ENCODE measurements at regions not wholly inside any gene's neighbourhood (a gene's known extent, or its start where the extent isn't known, plus 50 kb on each side); places are given as distances from the start of the nearest gene placed in this dataset.

DNA sequence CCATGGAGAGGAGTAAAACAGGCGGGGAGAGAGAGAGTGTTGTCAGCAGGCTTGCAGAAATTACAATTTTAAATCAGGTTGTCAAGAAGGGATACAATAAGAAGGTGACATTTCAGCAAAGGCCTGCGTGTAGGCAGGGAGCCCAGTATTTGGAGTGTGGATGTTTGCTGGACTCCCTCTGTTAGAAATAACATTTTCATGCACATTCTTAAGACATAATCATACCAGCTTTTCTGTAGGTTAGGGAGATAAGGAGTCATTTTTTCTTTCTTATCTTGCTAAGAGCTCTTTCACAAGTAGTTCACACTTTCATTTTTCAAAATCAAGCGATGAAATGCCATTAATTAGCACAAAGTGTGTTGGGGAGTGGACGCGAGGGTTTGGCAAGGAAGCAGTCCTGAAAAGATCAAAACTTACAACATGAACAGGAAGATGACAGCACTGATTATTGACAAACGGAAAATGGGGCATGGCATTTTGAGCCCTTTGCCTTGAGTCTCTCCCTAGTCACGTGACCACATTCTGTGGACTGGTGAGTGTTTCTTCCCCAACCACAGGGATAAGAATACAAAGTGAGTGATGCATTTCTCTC is 160.2 kb downstream of the DAD1 start:
- no peak overlapping the region for H2AFZ ChIP-seq (ENCODE audit: low read depth, low read length, poor library complexity, severe bottlenecking)
- H3K79me2 ChIP-seq (ENCODE audit: insufficient read depth, low read length), result no peaks in the 10 kb centered on the region
- ChIA-PET CTCF (no interaction called here), POLR2A (no interaction called here), RAD21 (ENCODE audit: low non-redundant PET in 1 of 2, low total read pairs in 2 of 2, uncharacterized antibody in 2 of 2, unreplicated experiment in 2 of 2) (no interaction called here)
- no peaks in the 10 kb centered on the region for H4K20me1 ChIP-seq (ENCODE audit: insufficient read depth)
- BruUV-seq (replicated peaks), result no TSS peak
- DNase-seq (ENCODE audit: low read depth, low spot score), result no peak
- ATAC-seq, result no peak
- H3K27me3 ChIP-seq (ENCODE audit: insufficient read depth, low read length), result peaks cover 81% of the 10 kb centered on the region
- H3K4me3 ChIP-seq (replicated peaks in 1 of 2; ENCODE audit: low read depth in 1 of 2, low read length in 2 of 2), result no peak overlapping the region
- H3K4me1 ChIP-seq (ENCODE audit: control insufficient read depth in 1 of 2, insufficient read depth in 2 of 2, low read length in 2 of 2), result peaks cover 7 to 12% of the 10 kb centered on the region in 2 experiments; a peak in 2 of 4 replicates
- no peaks in the 10 kb centered on the region for H3K9me2 ChIP-seq (ENCODE audit: insufficient read depth)
- H3K9ac ChIP-seq (ENCODE audit: low read length), result no peak overlapping the region
- no peaks in the 10 kb centered on the region for H3K36me3 ChIP-seq (ENCODE audit: control insufficient read depth in 1 of 2, insufficient read depth in 2 of 2, low read length in 2 of 2)
- H3K9me3 ChIP-seq (ENCODE audit: control insufficient read depth in 1 of 2, insufficient read depth in 1 of 2, low read depth in 1 of 2, low read length in 2 of 2), result no peaks in the 10 kb centered on the region
- intact Hi-C loops (cut with micrococcal nuclease), result no loop called here
- no peak overlapping the region for H3K4me2 ChIP-seq (ENCODE audit: low read length)
- TF ChIP-seq TCF7L2 (IDR thresholded peaks at IDR 0.05; ENCODE audit: borderline replicate concordance, extremely low read depth, insufficient read depth, insufficient read length) (no peak), YY1 (IDR thresholded peaks at IDR 0.05; ENCODE audit: extremely low read depth, insufficient replicate concordance, low read depth, low read length) (no peak), ELF1 (IDR thresholded peaks at IDR 0.05; ENCODE audit: borderline replicate concordance, low read depth) (no peak), SIN3A (IDR thresholded peaks at IDR 0.05; ENCODE audit: low read depth) (no peak), EZH2 (IDR thresholded peaks at IDR 0.05) (no peak), SP1 (IDR thresholded peaks at IDR 0.05; ENCODE audit: low read depth) (no peak), SRF (IDR thresholded peaks at IDR 0.05; ENCODE audit: low read depth) (no peak), FOSL1 (IDR thresholded peaks at IDR 0.05; ENCODE audit: low read depth) (no peak), CEBPB (IDR thresholded peaks at IDR 0.05; ENCODE audit: low read depth) (no peak), POLR2AphosphoS5 (IDR thresholded peaks at IDR 0.05; ENCODE audit: low read depth, low read length) (no peak)
- TF ChIP-seq, protein P1, sequence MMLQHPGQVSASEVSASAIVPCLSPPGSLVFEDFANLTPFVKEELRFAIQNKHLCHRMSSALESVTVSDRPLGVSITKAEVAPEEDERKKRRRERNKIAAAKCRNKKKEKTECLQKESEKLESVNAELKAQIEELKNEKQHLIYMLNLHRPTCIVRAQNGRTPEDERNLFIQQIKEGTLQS (IDR thresholded peaks at IDR 0.05), result no peak
- TF ChIP-seq, protein P2, sequence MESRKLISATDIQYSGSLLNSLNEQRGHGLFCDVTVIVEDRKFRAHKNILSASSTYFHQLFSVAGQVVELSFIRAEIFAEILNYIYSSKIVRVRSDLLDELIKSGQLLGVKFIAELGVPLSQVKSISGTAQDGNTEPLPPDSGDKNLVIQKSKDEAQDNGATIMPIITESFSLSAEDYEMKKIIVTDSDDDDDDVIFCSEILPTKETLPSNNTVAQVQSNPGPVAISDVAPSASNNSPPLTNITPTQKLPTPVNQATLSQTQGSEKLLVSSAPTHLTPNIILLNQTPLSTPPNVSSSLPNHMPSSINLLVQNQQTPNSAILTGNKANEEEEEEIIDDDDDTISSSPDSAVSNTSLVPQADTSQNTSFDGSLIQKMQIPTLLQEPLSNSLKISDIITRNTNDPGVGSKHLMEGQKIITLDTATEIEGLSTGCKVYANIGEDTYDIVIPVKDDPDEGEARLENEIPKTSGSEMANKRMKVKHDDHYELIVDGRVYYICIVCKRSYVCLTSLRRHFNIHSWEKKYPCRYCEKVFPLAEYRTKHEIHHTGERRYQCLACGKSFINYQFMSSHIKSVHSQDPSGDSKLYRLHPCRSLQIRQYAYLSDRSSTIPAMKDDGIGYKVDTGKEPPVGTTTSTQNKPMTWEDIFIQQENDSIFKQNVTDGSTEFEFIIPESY (IDR thresholded peaks at IDR 0.05; ENCODE audit: extremely low read depth, insufficient replicate concordance, low read length), result no peak
- TF ChIP-seq, protein P3, sequence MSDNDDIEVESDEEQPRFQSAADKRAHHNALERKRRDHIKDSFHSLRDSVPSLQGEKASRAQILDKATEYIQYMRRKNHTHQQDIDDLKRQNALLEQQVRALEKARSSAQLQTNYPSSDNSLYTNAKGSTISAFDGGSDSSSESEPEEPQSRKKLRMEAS (IDR thresholded peaks at IDR 0.05), result no peak
- no peak overlapping the region for H3K27ac ChIP-seq (ENCODE audit: low read depth, low read length)
